GM18519 (cell line): ENCODE measurements at regions not wholly inside any gene's neighbourhood (a gene's known extent, or its start where the extent isn't known, plus 50 kb on each side); places are given as distances from the start of the nearest gene placed in this dataset.
A peak's percentile ranks its signal among the peaks of the same experiment; 100 is the strongest.

Experiments
- ATAC-seq: cut with Tn5 transposase; IDR thresholded peaks from one replicate; pipeline ENCODE4 v1.9.1; 2021; ENCODE audit warnings: mild to moderate bottlenecking, moderate library complexity; ENCODE audit not compliant: unreplicated experiment, low FRiP score

DNA sequence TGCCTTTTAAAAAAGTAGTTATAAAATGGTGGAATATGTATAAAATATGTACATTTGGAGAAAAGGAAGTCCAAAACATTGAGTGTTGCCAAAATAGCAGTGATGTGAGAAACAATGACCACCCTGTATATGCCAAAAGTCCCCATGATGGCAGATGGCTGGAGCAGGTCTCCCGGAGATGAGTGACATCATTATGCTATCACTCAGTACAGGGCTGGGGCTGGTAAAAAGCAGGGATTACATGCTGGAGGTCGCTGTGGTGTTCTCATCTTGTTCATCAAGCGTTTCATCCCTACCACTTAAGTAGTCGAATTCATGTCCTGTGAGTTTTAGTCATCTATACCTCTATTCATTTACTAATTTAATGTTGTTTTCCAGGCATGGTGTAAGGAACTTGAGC is 315.3 kb upstream of the SLC35B3 start:
- no peak for ATAC-seq

GRCh38 chr6:8749465-8749864 is 314.1 kb upstream of the SLC35B3 start:
- no peak for ATAC-seq

DNA sequence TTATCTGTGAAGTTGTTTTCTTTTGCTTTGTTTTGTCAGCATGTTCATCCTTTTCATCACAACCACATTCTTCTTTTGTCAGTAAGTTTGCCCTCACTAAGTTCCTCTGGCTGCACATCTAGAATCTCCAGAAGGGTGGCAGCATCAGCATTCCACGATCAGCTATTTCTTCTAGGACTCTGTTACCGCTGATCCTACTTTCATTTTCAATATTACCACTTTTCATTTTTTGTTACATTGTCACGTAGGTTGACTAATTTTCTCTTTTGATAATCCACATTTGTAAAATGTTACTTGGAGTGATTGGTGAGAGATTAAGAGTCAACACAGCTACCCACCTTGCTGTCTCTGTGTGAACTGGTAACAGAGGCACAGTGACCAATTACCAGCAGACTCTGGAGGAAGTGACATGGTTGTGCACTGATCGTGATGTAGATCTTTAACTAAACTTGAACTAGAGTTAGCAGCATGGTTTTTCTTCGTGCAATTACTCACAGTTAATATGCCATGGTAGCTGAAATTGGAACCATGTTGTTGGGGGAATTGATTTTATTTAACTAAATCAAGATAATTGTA is 307.9 kb upstream of the SLC35B3 start:
- ATAC-seq = peak; percentile 79

DNA sequence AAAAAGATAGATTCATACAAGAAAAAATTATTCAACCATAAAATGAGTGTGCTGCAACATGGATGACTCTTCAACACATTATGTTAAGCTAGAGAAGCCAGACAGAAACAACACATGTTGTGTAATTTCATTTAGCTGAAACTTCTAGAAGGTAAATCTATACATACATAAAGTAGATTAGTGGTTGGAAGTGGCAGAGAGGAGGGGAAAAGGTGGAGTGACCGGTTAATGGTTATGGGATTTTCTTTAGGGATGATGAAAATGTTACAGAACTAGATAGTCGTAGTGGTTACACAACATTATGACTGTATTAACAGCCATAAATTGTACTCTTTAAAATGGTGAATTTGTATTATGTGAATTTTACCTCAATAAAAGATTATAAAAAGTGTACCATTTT is 304.1 kb upstream of the SLC35B3 start:
- ATAC-seq = no peak

DNA sequence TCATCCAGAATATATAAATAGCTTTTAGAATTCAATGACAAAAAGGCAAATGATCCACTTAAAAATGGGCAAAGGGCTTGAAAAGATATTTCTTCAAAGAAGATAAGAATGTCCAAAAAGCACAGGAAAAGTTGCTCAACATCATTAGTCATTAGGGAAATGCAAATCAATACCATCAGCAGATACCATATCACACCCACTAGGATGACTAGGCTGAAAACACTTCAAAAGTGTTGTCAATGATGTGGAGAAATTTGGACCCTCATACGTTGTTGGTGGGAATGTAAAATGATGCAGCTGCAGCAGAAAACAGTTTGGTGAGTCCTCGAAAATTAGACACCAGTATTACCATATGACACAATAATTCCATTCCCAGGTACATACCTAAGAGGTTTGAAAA is 303.6 kb upstream of the SLC35B3 start:
- no peak for ATAC-seq

GRCh38 chr6:8736156-8736895 is 301.0 kb upstream of the SLC35B3 start:
- ATAC-seq = no peak

GRCh38 chr6:8733879-8734278 is 298.5 kb upstream of the SLC35B3 start:
- ATAC-seq = no peak

- no peak for ATAC-seq
Measured at GRCh38 chr6:8731874-8732273, 296.5 kb upstream of the SLC35B3 start.

GRCh38 chr6:8710668-8711431 is 275.5 kb upstream of the SLC35B3 start:
- no peak for ATAC-seq

DNA sequence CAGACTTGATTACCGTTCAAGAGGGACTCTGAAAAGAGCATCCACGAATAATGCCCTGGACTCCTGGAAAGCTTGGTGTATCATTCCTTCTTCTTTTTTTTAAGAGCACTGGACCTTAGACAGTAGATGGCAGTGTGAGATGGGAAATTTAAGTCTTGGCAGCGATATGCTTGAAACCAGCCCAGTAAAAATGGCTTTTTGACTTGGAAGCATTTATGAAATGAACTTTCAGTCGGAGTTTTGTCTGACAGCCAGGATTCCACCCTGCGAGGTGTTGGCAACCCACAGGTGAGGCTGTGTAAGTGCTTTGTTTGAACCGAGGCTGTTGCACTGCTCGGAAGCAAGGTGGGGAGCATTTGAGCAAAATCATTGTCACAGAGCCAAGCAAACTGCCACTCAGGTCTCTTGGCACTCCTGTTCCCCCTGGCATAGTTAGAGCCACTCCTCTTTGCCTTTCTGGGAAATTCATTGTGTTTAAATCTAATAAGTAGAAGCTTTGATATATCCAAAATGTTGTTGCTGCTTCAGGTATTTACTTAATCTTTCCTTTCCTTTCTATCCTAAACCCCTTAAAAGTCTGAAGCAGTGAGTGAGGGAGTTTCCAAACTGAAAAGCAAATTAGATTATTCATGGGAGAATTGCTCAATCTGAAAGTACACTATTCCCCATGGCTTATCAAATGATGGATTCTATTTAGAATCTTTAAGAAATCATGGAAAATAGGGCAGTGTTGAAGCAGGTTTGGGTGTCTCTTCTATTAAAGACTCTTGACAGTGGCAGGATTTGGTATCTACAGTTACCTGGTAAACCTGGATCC is 272.8 kb upstream of the SLC35B3 start:
- no peak for ATAC-seq

DNA sequence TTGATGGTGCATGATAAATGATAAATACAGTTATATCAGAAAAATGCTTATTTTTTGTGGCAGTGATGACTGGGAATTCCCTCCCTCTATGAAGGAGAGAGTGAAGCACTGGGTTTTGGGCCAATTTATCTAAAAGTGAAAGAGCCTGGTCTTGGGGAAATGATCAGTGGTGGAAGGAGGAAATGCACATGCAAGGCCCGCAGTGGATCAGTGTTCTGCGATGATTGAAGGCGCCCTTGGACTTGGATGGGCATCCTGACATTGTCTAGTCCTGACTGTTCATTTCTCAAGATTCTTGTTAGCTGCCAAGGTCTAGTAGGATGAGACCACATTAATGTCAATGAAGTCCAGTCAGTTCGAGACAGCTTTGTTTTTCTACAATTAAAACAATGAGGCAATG is 272.0 kb upstream of the SLC35B3 start:
- ATAC-seq = no peak

DNA sequence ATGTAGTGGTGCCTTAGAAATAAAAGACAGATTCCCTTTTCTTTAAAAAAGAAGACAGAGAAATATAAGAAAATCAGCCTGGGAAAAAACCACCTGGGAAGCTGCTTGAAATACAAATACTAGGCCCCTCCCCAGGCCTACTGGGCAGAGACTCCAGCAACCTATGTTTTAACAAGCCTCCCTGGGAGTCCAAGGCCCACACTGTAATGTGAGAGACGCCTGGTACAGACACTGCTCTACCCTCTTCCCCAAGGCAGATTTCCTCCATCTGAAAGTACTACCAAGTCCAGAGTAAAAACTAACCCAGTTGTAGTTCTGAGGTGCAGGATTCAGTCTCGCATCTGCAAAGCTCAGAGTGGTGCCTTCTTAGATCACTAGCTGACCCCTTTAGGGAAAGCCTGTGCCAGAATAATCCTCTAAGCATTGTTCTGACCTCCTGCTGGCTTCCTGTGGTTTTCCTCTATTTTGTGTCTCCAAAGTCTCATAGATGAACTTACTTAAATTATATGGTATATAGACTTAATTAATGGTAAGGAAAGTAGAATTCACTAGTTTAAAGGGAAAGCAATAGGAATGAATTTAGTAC is 270.2 kb upstream of the SLC35B3 start:
- ATAC-seq = no peak

GRCh38 chr6:8703059-8703458 is 267.7 kb upstream of the SLC35B3 start:
- no peak for ATAC-seq

DNA sequence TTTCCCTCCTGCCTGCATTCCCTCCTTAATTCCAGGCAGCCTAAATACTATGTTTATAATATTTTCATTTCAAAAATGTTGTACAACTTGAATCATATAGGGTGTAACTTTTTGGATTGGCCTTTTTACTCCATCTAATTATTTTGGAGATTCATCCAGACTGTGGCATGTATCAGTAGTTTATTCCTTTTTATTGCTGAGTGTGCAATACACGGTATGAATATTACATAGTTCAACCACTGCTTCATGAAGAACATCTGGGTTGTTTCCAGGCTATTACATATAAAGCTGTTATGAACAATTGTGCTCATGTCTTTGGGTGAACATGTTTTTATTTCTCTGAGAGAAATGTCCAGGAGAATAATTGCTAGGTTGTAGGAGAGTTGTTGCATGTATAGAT is 253.5 kb upstream of the SLC35B3 start:
- ATAC-seq = no peak

- no peak for ATAC-seq
Measured at GRCh38 chr6:8686077-8686476, 250.7 kb upstream of the SLC35B3 start.

GRCh38 chr6:8683204-8683603 is 247.9 kb upstream of the SLC35B3 start:
- no peak for ATAC-seq

DNA sequence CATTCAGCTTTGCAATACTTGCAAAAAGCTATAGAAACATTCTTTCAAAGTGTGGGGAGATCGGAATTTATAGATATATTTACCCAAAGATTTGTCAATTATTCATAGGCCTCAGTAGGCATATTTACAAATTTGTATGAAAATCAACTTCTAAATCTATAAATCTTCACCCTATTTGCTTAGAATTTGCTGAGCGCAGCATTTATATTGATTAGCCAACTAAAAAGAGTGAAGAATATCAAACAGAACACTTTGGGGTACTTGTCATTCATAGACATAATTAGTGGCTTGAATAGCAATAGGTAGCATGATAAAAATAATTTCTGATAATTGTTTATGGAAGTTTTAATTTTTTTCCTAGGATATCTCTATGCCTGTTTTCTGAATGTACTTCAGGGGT is 244.5 kb upstream of the SLC35B3 start:
- no peak for ATAC-seq

DNA sequence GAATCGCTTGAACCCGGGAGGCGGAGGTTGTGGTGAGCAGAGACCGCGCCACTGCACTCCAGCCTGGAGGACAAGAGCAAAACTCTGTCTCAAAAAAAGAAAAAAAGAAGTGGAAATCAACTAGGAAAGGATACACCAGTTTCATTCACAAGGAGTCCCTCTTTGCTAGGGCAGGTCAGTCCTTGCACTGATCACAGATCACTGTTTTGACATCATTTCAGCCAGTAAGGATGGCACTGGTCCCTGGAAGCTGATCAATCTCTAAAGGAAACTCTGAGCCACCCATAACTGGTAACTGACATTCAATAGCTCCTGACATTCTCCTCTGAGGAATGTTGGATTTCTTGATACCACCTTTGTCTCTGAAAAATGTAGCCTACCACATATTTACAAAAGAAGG is 243.1 kb upstream of the SLC35B3 start:
- no peak for ATAC-seq

- ATAC-seq = peak; percentile 73
Measured at GRCh38 chr6:8674126-8674525, 238.8 kb upstream of the SLC35B3 start.

- no peak for ATAC-seq
Measured at GRCh38 chr6:8672882-8673281, 237.5 kb upstream of the SLC35B3 start.

GRCh38 chr6:8670792-8671191 is 235.4 kb upstream of the SLC35B3 start:
- no peak for ATAC-seq
